SU-DHL-6 (cell line): ENCODE measurements at regions not wholly inside any gene's neighbourhood (a gene's known extent, or its start where the extent isn't known, plus 50 kb on each side); places are given as distances from the start of the nearest gene placed in this dataset.

Experiments used
- CTCF ChIP-seq: fragments of 200-600 bp; sonication (generic); IDR thresholded peaks from one replicate; pipeline ENCODE4 v1.5.1; 2017; ENCODE audit warnings: antibody characterized with exemption, mild to moderate bottlenecking, low read length, moderate library complexity; ENCODE audit not compliant: insufficient read depth, poor library complexity, severe bottlenecking
- EZH2phosphoT487 ChIP-seq: fragments of 200-600 bp; sonication (generic), shearing (Covaris generic); conservative IDR thresholded peaks from 2 replicates; pipeline ENCODE4 v1.6.1; 2018; ENCODE audit warnings: mild to moderate bottlenecking, antibody characterized with exemption, low read length, moderate library complexity, mixed read lengths

- no peak for TF ChIP-seq CTCF
- no peak for TF ChIP-seq EZH2phosphoT487
These were observed 56.8 kb upstream of the SEPTIN5 start for GRCh38 chr22:19657252-19658056.
